ENCODE measurements at regions not wholly inside any gene's neighbourhood (a gene's known extent, or its start where the extent isn't known, plus 50 kb on each side); places are given as distances from the start of the nearest gene placed in this dataset.

DNA sequence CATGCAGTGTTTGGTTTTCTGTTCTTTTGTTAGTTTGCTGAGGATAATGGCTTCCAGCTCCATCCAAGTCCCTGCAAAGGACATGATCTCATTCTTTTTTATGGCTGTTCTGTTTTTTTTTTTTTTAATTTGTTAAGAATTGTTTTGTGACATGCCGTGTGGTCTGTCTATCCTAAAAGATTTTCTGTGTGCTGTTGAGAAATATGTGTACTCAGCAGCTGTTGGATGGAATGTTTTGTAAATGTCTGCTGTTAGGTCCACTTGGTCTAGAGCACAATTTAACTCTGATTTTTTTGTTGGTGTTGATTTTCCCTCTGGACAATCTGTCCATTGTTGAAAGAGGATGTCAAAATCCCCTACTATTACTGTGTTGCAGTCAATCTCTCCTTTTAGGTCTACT, 80.4 kb upstream of the WDR75 start:
- TF ChIP-seq CTCF (conservative IDR thresholded peaks at IDR 0.05 in 1 of 2, IDR thresholded peaks at IDR 0.05 in 1 of 2; ENCODE audit: low read depth in 1 of 2, low read length in 2 of 2), result no peak
- no peak for TF ChIP-seq EZH2 (IDR thresholded peaks at IDR 0.05; ENCODE audit: low read length, missing control alignments)

Measured in fibroblast of lung (primary cell).